Smooth muscle cell (in vitro differentiated cells): ENCODE measurements at regions not wholly inside any gene's neighbourhood (a gene's known extent, or its start where the extent isn't known, plus 50 kb on each side); places are given as distances from the start of the nearest gene placed in this dataset.
A peak's percentile ranks its signal among the peaks of the same experiment; 100 is the strongest.

ENCODE experiments used
- DNase-seq: peaks from one replicate; lab custom pipeline; 2025; ENCODE audit not compliant: unreplicated experiment; lab: John Stamatoyannopoulos, UW
- H2AFZ ChIP-seq: fragments of 200-600 bp; sonication (generic); 2 replicates; pipeline ENCODE4 v1.6.0; 2016; ENCODE audit warnings: antibody characterized with exemption, low read depth, mild to moderate bottlenecking
- H3F3A ChIP-seq: fragments of 200-600 bp; sonication (generic); 2 replicates; pipeline ENCODE4 v1.6.0; 2017; ENCODE audit warnings: antibody characterized with exemption, low read depth
- H3K27ac ChIP-seq: fragments of 200-600 bp; sonication (generic); 2 replicates; pipeline ENCODE4 v1.5.1; 2016; ENCODE audit warnings: low read depth, mild to moderate bottlenecking
- H3K27me3 ChIP-seq: fragments of 200-600 bp; sonication (generic); 2 replicates; pipeline ENCODE4 v1.6.1; 2016; ENCODE audit warnings: low read depth, mild to moderate bottlenecking
- H3K36me3 ChIP-seq: fragments of 200-600 bp; sonication (generic); 2 replicates; pipeline ENCODE4 v1.5.1; 2016; ENCODE audit warnings: low read depth
- H3K4me1 ChIP-seq: fragments of 200-600 bp; sonication (generic); 2 replicates; pipeline ENCODE4 v1.5.1; 2016; ENCODE audit warnings: low read depth
- H3K4me2 ChIP-seq: fragments of 200-600 bp; sonication (generic); 2 replicates; pipeline ENCODE4 v1.6.0; 2016; ENCODE audit warnings: mild to moderate bottlenecking
- H3K4me3 ChIP-seq: fragments of 200-600 bp; sonication (generic); 2 replicates; pipeline ENCODE4 v1.5.1; 2016; ENCODE audit warnings: mild to moderate bottlenecking
- H3K79me2 ChIP-seq: fragments of 200-600 bp; sonication (generic); 2 replicates; pipeline ENCODE4 v1.6.0; 2016; ENCODE audit warnings: low read depth, mild to moderate bottlenecking
- H3K9ac ChIP-seq: fragments of 200-600 bp; sonication (generic); 2 replicates; pipeline ENCODE4 v1.6.0; 2016; ENCODE audit warnings: low read depth
- H3K9me3 ChIP-seq: fragments of 200-600 bp; sonication (generic); replicated peaks from 2 replicates; pipeline ENCODE4 v1.5.1; 2016; ENCODE audit warnings: low read depth
- H4K20me1 ChIP-seq: fragments of 200-600 bp; sonication (generic); 2 replicates; pipeline ENCODE4 v1.6.0; 2016; ENCODE audit warnings: low read depth
- CTCF ChIP-seq: fragments of 200-600 bp; sonication (generic); IDR thresholded peaks from 2 replicates; pipeline ENCODE4 v1.5.1; 2017; ENCODE audit warnings: borderline replicate concordance, mild to moderate bottlenecking, antibody characterized with exemption; ENCODE audit not compliant: insufficient read depth, poor library complexity, severe bottlenecking
- WGBS: methylation state at CpG from one replicate; pipeline ENCODE4 v1.1.7; 2016; ENCODE audit warnings: low lambda C conversion rate; 5-methylcytosine and 5-hydroxymethylcytosine counted together

- WGBS = 67% methylated on average over 7 of the region's 7 CpGs
- Histone ChIP-seq H2AFZ (no peak overlapping the region), H3K4me3 (no peak overlapping the region), H3K9me3 (no peaks in the 10 kb centered on the region), H3K79me2 (no peaks in the 10 kb centered on the region), H3K27ac (no peak overlapping the region), H3K4me2 (no peak overlapping the region), H3K4me1 (no peaks in the 10 kb centered on the region), H3K9ac (no peak overlapping the region), H3K27me3 (no peaks in the 10 kb centered on the region), H3K36me3 (no peaks in the 10 kb centered on the region), H3F3A (no peaks in the 10 kb centered on the region), H4K20me1 (no peaks in the 10 kb centered on the region)
- TF ChIP-seq CTCF = no peak
- DNase-seq = no peak
Observed at GRCh38 chrX:121802881-121803412, 755.5 kb downstream of the GLUD2 start.

GRCh38 chrX:121823406-121823805 is 776.0 kb downstream of the GLUD2 start:
- Histone ChIP-seq H3K4me1 (no peaks in the 10 kb centered on the region), H3F3A (no peaks in the 10 kb centered on the region), H2AFZ (no peak overlapping the region), H3K9me3 (peaks cover 3% of the 10 kb centered on the region), H3K79me2 (no peaks in the 10 kb centered on the region), H4K20me1 (no peaks in the 10 kb centered on the region), H3K27ac (no peak overlapping the region), H3K4me3 (no peak overlapping the region), H3K4me2 (no peak overlapping the region), H3K9ac (no peak overlapping the region), H3K27me3 (no peaks in the 10 kb centered on the region), H3K36me3 (no peaks in the 10 kb centered on the region)
- no peak for TF ChIP-seq CTCF
- WGBS = 68% methylated on average over 2 of the region's 2 CpGs
- no peak for DNase-seq

- 52% methylated on average over 2 of the region's 2 CpGs for WGBS
- no peaks in the 10 kb centered on the region for H3K79me2 ChIP-seq
Observed at GRCh38 chrX:121831601-121832000, 784.2 kb downstream of the GLUD2 start.

More at GRCh38 chrX:121831601-121832000, 784.2 kb downstream of the GLUD2 start:
- Histone ChIP-seq H3K36me3 (no peaks in the 10 kb centered on the region), H2AFZ (no peak overlapping the region), H3K9me3 (no peaks in the 10 kb centered on the region), H3K4me3 (no peak overlapping the region), H3K4me2 (no peak overlapping the region), H3K27ac (peak overlapping the region; percentile 28), H3K27me3 (no peaks in the 10 kb centered on the region), H3F3A (no peaks in the 10 kb centered on the region), H3K4me1 (no peaks in the 10 kb centered on the region), H4K20me1 (no peaks in the 10 kb centered on the region), H3K9ac (no peak overlapping the region)
- no peak for TF ChIP-seq CTCF
- DNase-seq = no peak
